ENCODE measurements at regions not wholly inside any gene's neighbourhood (a gene's known extent, or its start where the extent isn't known, plus 50 kb on each side); places are given as distances from the start of the nearest gene placed in this dataset.

DNA sequence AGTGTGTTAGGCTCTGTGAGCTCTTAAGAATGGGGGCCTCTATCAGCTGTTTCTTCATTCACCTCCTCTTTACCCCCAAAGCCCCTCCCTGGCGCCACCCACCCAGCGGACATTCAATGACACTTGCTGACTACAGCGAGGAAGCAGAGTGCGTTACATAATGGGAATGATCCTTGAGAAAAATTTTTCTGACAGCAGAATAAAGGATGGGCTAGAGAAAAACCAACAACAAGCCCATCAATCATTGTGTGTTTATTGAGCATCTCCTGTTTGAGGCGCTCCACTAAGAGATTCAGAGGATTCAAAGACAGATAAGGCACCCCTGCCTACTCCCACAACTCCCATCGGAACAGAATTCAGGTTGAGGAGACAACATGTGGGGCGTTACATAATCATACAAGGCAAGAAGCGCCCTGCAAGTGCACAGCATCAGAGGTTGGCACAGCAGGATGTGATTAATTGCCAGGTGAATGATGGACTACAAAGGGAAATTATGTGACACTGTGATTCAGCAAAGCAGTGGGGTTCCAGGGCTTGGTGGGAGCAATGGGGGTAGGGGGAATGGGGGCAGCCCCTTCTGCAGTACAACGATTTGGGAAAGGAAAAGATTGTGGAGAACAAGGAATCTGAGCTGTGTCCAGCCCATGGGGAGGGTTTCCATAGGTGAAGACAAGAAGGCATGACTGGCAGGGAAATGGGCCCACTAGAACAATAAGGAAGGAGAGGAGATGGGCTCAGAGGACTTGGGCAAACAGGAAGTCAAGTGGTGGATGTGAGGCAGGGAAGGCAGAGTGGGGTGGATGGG lies 141.3 kb upstream of the ATP2B2 start:
- TF ChIP-seq RAD21 (conservative IDR thresholded peaks at IDR 0.05 in 1 of 2, IDR thresholded peaks at IDR 0.05 in 1 of 2) = no peak
- TF ChIP-seq, protein P1, sequence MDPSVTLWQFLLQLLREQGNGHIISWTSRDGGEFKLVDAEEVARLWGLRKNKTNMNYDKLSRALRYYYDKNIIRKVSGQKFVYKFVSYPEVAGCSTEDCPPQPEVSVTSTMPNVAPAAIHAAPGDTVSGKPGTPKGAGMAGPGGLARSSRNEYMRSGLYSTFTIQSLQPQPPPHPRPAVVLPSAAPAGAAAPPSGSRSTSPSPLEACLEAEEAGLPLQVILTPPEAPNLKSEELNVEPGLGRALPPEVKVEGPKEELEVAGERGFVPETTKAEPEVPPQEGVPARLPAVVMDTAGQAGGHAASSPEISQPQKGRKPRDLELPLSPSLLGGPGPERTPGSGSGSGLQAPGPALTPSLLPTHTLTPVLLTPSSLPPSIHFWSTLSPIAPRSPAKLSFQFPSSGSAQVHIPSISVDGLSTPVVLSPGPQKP (IDR thresholded peaks at IDR 0.05; ENCODE audit: low read depth, low read length) = no peak
- no peak for TF ChIP-seq CBX8 (IDR thresholded peaks at IDR 0.05)
- TF ChIP-seq, protein P2, sequence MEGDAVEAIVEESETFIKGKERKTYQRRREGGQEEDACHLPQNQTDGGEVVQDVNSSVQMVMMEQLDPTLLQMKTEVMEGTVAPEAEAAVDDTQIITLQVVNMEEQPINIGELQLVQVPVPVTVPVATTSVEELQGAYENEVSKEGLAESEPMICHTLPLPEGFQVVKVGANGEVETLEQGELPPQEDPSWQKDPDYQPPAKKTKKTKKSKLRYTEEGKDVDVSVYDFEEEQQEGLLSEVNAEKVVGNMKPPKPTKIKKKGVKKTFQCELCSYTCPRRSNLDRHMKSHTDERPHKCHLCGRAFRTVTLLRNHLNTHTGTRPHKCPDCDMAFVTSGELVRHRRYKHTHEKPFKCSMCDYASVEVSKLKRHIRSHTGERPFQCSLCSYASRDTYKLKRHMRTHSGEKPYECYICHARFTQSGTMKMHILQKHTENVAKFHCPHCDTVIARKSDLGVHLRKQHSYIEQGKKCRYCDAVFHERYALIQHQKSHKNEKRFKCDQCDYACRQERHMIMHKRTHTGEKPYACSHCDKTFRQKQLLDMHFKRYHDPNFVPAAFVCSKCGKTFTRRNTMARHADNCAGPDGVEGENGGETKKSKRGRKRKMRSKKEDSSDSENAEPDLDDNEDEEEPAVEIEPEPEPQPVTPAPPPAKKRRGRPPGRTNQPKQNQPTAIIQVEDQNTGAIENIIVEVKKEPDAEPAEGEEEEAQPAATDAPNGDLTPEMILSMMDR (IDR thresholded peaks at IDR 0.05) = no peak
- no peak for TF ChIP-seq POLR2A (IDR thresholded peaks at IDR 0.05; ENCODE audit: low read length)
- no peak for TF ChIP-seq CHD2 (IDR thresholded peaks at IDR 0.05; ENCODE audit: low read length, partially characterized antibody)
- no peak for TF ChIP-seq EP300 (IDR thresholded peaks at IDR 0.05)
- TF ChIP-seq SMC3 (IDR thresholded peaks at IDR 0.05) = no peak
- no peak for TF ChIP-seq JUNB (IDR thresholded peaks at IDR 0.05)
